ENCODE measurements at regions not wholly inside any gene's neighbourhood (a gene's known extent, or its start where the extent isn't known, plus 50 kb on each side); places are given as distances from the start of the nearest gene placed in this dataset.

DNA sequence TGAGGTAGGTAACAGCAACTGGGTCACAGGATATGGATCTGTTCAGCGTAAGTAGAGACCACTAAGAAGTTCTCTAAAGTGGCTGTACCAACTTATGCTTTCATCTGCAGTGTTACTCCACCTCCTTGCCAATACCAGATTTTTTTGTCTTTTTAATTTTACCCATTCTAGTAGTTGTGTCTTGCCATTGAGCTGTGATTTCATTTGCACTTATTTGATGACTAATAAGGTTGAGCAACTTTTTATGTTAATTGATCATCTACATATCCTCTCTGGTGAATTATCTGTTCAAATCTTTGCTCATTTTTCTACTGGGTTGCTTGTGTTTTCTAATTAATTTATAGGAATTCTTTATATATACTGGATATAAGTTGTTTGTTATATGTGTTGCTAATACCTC, 82.9 kb downstream of the OGFRL1 start:
- DNase-seq (no peak), ATAC-seq (ENCODE audit: insufficient read depth, low read depth) (no peak)
- Histone ChIP-seq H3K27ac (ENCODE audit: low read length) (no peak overlapping the region), H3K9ac (ENCODE audit: low read depth, low read length) (no peak overlapping the region), H2AFZ (ENCODE audit: low read depth, low read length) (no peak overlapping the region), H3K36me3 (ENCODE audit: insufficient read depth, low read length) (no peaks in the 10 kb centered on the region), H3K4me3 (ENCODE audit: low read depth in 1 of 2, low read length in 2 of 2) (no peak overlapping the region), H3K4me2 (ENCODE audit: insufficient read depth, low read length) (no peak overlapping the region), H4K20me1 (ENCODE audit: insufficient read depth, low read length) (no peaks in the 10 kb centered on the region), H3K27me3 (ENCODE audit: insufficient read depth, low read length, poor library complexity) (no peaks in the 10 kb centered on the region), H3K9me3 (ENCODE audit: insufficient read depth, low read length, severe bottlenecking) (no peaks in the 10 kb centered on the region), H3K79me2 (ENCODE audit: insufficient read depth, low read length) (no peaks in the 10 kb centered on the region), H3K4me1 (ENCODE audit: insufficient read depth, low read length) (no peaks in the 10 kb centered on the region)
- TF ChIP-seq, protein P1, sequence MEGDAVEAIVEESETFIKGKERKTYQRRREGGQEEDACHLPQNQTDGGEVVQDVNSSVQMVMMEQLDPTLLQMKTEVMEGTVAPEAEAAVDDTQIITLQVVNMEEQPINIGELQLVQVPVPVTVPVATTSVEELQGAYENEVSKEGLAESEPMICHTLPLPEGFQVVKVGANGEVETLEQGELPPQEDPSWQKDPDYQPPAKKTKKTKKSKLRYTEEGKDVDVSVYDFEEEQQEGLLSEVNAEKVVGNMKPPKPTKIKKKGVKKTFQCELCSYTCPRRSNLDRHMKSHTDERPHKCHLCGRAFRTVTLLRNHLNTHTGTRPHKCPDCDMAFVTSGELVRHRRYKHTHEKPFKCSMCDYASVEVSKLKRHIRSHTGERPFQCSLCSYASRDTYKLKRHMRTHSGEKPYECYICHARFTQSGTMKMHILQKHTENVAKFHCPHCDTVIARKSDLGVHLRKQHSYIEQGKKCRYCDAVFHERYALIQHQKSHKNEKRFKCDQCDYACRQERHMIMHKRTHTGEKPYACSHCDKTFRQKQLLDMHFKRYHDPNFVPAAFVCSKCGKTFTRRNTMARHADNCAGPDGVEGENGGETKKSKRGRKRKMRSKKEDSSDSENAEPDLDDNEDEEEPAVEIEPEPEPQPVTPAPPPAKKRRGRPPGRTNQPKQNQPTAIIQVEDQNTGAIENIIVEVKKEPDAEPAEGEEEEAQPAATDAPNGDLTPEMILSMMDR (IDR thresholded peaks at IDR 0.05; ENCODE audit: borderline replicate concordance, extremely low read depth, low read length, poor library complexity, severe bottlenecking): no peak
- TF ChIP-seq EZH2 (IDR thresholded peaks at IDR 0.05; ENCODE audit: borderline replicate concordance, low read depth, low read length, severe bottlenecking): no peak

DNA sequence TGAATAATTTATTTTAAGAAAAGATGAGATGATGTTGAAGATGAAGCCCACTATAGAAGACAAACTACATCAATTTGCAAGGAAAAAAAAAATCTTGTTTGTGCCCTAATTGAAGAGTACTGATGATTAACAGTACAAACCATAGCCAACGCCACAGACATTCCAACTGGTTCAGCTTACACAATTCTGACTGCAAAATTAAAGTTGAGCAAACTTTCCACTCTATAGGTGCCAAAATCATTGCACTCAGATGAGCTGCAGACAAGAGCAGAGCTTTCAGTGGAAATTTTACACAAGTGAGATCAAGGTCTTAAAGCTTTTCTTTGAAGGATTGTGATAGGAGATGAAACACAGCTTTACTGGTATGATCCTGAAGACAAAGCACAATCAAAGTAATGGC, 85.3 kb downstream of the OGFRL1 start:
- Histone ChIP-seq H3K4me3 (ENCODE audit: low read depth in 1 of 2, low read length in 2 of 2) (no peak overlapping the region), H3K27me3 (ENCODE audit: insufficient read depth, low read length, poor library complexity) (no peaks in the 10 kb centered on the region), H3K9ac (ENCODE audit: low read depth, low read length) (no peak overlapping the region), H3K4me2 (ENCODE audit: insufficient read depth, low read length) (no peak overlapping the region), H2AFZ (ENCODE audit: low read depth, low read length) (no peak overlapping the region), H3K4me1 (ENCODE audit: insufficient read depth, low read length) (no peaks in the 10 kb centered on the region), H3K9me3 (ENCODE audit: insufficient read depth, low read length, severe bottlenecking) (no peaks in the 10 kb centered on the region), H3K36me3 (ENCODE audit: insufficient read depth, low read length) (no peaks in the 10 kb centered on the region), H3K27ac (ENCODE audit: low read length) (no peak overlapping the region), H3K79me2 (ENCODE audit: insufficient read depth, low read length) (no peaks in the 10 kb centered on the region), H4K20me1 (ENCODE audit: insufficient read depth, low read length) (no peaks in the 10 kb centered on the region)
- ATAC-seq (ENCODE audit: insufficient read depth, low read depth) (no peak), DNase-seq (no peak)
- no peak for TF ChIP-seq EZH2 (IDR thresholded peaks at IDR 0.05; ENCODE audit: borderline replicate concordance, low read depth, low read length, severe bottlenecking)
- TF ChIP-seq, protein P1 (IDR thresholded peaks at IDR 0.05; ENCODE audit: borderline replicate concordance, extremely low read depth, low read length, poor library complexity, severe bottlenecking): no peak

DNA sequence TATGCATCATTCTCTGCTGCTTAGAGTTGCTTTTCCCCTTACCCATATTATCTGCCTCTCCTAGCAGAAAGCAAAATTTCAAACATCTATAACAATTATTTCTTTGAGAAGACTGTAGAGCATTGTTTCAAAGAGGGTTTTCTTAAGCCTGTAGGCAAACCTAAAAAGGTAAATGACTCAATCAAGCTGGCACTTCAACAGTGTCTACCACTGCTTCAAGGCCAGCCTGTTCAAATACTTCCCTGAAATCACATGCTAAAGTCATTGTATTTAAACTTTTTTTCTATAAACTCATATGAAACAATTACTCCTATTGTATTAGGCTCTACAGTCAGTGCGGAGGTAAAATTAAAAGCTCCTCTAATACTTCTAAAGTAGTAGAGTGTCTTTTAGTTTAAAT, 87.1 kb downstream of the OGFRL1 start:
- Histone ChIP-seq H3K4me3 (ENCODE audit: low read depth in 1 of 2, low read length in 2 of 2) (no peak overlapping the region), H3K4me1 (ENCODE audit: insufficient read depth, low read length) (no peaks in the 10 kb centered on the region), H3K4me2 (ENCODE audit: insufficient read depth, low read length) (no peak overlapping the region), H2AFZ (ENCODE audit: low read depth, low read length) (no peak overlapping the region), H3K36me3 (ENCODE audit: insufficient read depth, low read length) (no peaks in the 10 kb centered on the region), H3K27ac (ENCODE audit: low read length) (no peak overlapping the region), H3K9me3 (ENCODE audit: insufficient read depth, low read length, severe bottlenecking) (no peaks in the 10 kb centered on the region), H3K27me3 (ENCODE audit: insufficient read depth, low read length, poor library complexity) (no peaks in the 10 kb centered on the region), H4K20me1 (ENCODE audit: insufficient read depth, low read length) (no peaks in the 10 kb centered on the region), H3K9ac (ENCODE audit: low read depth, low read length) (no peak overlapping the region), H3K79me2 (ENCODE audit: insufficient read depth, low read length) (no peaks in the 10 kb centered on the region)
- ATAC-seq (ENCODE audit: insufficient read depth, low read depth): no peak
- TF ChIP-seq, protein P1 (IDR thresholded peaks at IDR 0.05; ENCODE audit: borderline replicate concordance, extremely low read depth, low read length, poor library complexity, severe bottlenecking): no peak
- no peak for TF ChIP-seq EZH2 (IDR thresholded peaks at IDR 0.05; ENCODE audit: borderline replicate concordance, low read depth, low read length, severe bottlenecking)
- no peak for DNase-seq

DNA sequence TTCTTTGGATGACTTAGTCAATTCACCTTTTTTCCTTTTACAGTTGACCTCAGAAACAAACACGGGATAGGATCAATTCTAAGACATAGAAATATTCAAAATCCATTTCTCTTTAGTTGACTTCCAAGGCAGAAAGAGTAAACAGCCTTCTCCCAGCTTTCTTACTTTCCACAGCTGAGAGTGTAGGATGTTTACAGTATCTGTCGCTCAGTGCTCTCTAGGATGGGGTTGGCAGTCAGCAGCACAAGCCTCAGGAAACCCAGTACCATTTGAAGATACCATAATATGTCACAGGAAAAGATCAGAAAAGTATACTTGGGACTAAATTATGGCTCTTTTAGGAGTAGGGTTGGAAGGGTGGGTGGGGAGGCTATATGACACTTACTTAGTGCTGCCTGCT, 88.2 kb downstream of the OGFRL1 start:
- Histone ChIP-seq H3K4me1 (ENCODE audit: insufficient read depth, low read length) (no peaks in the 10 kb centered on the region), H3K79me2 (ENCODE audit: insufficient read depth, low read length) (no peaks in the 10 kb centered on the region), H3K9me3 (ENCODE audit: insufficient read depth, low read length, severe bottlenecking) (no peaks in the 10 kb centered on the region), H3K27ac (ENCODE audit: low read length) (no peak overlapping the region), H3K36me3 (ENCODE audit: insufficient read depth, low read length) (no peaks in the 10 kb centered on the region), H4K20me1 (ENCODE audit: insufficient read depth, low read length) (no peaks in the 10 kb centered on the region), H3K4me3 (ENCODE audit: low read depth in 1 of 2, low read length in 2 of 2) (no peak overlapping the region), H3K9ac (ENCODE audit: low read depth, low read length) (no peak overlapping the region), H3K27me3 (ENCODE audit: insufficient read depth, low read length, poor library complexity) (no peaks in the 10 kb centered on the region), H3K4me2 (ENCODE audit: insufficient read depth, low read length) (no peak overlapping the region), H2AFZ (ENCODE audit: low read depth, low read length) (no peak overlapping the region)
- DNase-seq (no peak), ATAC-seq (ENCODE audit: insufficient read depth, low read depth) (no peak)
- TF ChIP-seq, protein P1 (IDR thresholded peaks at IDR 0.05; ENCODE audit: borderline replicate concordance, extremely low read depth, low read length, poor library complexity, severe bottlenecking): no peak
- TF ChIP-seq EZH2 (IDR thresholded peaks at IDR 0.05; ENCODE audit: borderline replicate concordance, low read depth, low read length, severe bottlenecking): no peak

Data from DND-41 (cell line).